Caco-2 (cell line): ENCODE measurements at regions not wholly inside any gene's neighbourhood (a gene's known extent, or its start where the extent isn't known, plus 50 kb on each side); places are given as distances from the start of the nearest gene placed in this dataset.

Experiments used
- BruUV-seq: library from RNA; stranded (reverse); fragments of 400-500 nt; replicated peaks from 2 replicates; lab custom pipeline; 2021; lab: Mats Ljungman, UMichigan
- CTCF ChIA-PET: fragments of 300-600 bp; sonication (Branson Sonifier 250); formaldehyde crosslinking; loops from one replicate; lab custom pipeline; 2022; ENCODE audit warnings: antibody characterized with exemption; lab: Charles Lee
- POLR2A ChIA-PET: fragments of 300-600 bp; sonication (Branson Sonifier 250); formaldehyde crosslinking; loops from one replicate; lab custom pipeline; 2022; ENCODE audit warnings: antibody characterized with exemption; lab: Charles Lee
- DNase-seq, 2 experiments: peaks; one replicate each; pipeline versions ENCODE4 v3.0.0 to v3.0.0-alpha.2; 2020 to 2022
- H3K27me3 ChIP-seq: replicated peaks from 2 replicates; pipeline ENCODE4 v1.6.0; 2011; ENCODE audit warnings: low read length; ENCODE audit not compliant: control insufficient read depth, insufficient read depth
- H3K36me3 ChIP-seq: 2 replicates; pipeline ENCODE4 v1.5.1; 2011; ENCODE audit warnings: low read length; ENCODE audit not compliant: control insufficient read depth, insufficient read depth
- H3K4me1 ChIP-seq: fragments of 250-450 bp; sonication (Bioruptor Pico); 2 replicates; pipeline ENCODE4 v1.5.1; 2020; ENCODE audit warnings: mild to moderate bottlenecking
- H3K4me3 ChIP-seq: 2 replicates; pipeline ENCODE4 v1.5.1; 2011; ENCODE audit warnings: low read depth, mild to moderate bottlenecking, control low read depth, low read length
- H3K9me3 ChIP-seq: fragments of 250-450 bp; sonication (Bioruptor Pico); 2 replicates; pipeline ENCODE4 v1.5.1; 2020; ENCODE audit warnings: mild to moderate bottlenecking, moderate library complexity
- H3K27ac Mint-ChIP-seq: one replicate; pipeline ENCODE4 v1.8.0; 2022; ENCODE audit warnings: mixed read lengths; ENCODE audit not compliant: unreplicated experiment
- H3K27me3 Mint-ChIP-seq: one replicate; pipeline ENCODE4 v1.8.0; 2022; ENCODE audit warnings: mixed read lengths; ENCODE audit not compliant: insufficient read depth, unreplicated experiment
- H3K36me3 Mint-ChIP-seq: one replicate; pipeline ENCODE4 v1.8.0; 2022; ENCODE audit warnings: mild to moderate bottlenecking, mixed read lengths; ENCODE audit not compliant: insufficient read depth, unreplicated experiment
- H3K4me1 Mint-ChIP-seq: one replicate; pipeline ENCODE4 v1.8.0; 2022; ENCODE audit warnings: low read depth, mixed read lengths; ENCODE audit not compliant: unreplicated experiment
- H3K4me3 Mint-ChIP-seq: one replicate; pipeline ENCODE4 v1.8.0; 2022; ENCODE audit warnings: mild to moderate bottlenecking, moderate library complexity, mixed read lengths; ENCODE audit not compliant: unreplicated experiment
- H3K9me3 Mint-ChIP-seq: one replicate; pipeline ENCODE4 v1.8.0; 2022; ENCODE audit warnings: mixed read lengths; ENCODE audit not compliant: unreplicated experiment
- intact Hi-C: fragments of 100-400 bp; cut with micrococcal nuclease; formaldehyde crosslinking; loops from one replicate; pipeline ENCODE4 v1.10.0; 2022; ENCODE audit not compliant: unreplicated experiment
- TF ChIP-seq, protein P1 (sequence below), 2 experiments: fragments of 200-600 bp in 1 of 2; IDR thresholded peaks; 1 replicate in 1 of 2; 2 replicates in 1 of 2; pipeline versions ENCODE4 v1.5.1 to v1.8.0; 2011 to 2022; ENCODE audit warnings: antibody characterized with exemption in 1 of 2, control low read depth in 1 of 2, inconsistent platforms in 1 of 2, low read depth in 1 of 2, low read length in 1 of 2, mild to moderate bottlenecking in 1 of 2, moderate library complexity in 1 of 2; ENCODE audit not compliant: insufficient read depth in 1 of 2, severe bottlenecking in 1 of 2, unreplicated experiment in 1 of 2

GRCh38 chr13:76398425-76398824 lies 487.8 kb downstream of the KCTD12 start:
- no peaks in the 10 kb centered on the region for H3K9me3 Mint-ChIP-seq

GRCh38 chr13:76397413-76397812 lies 488.8 kb downstream of the KCTD12 start:
- Mint-ChIP-seq H3K36me3 (no peaks in the 10 kb centered on the region), H3K27ac (no peak overlapping the region), H3K9me3 (no peaks in the 10 kb centered on the region), H3K27me3 (no peaks in the 10 kb centered on the region), H3K4me3 (no peak overlapping the region), H3K4me1 (no peaks in the 10 kb centered on the region)
- Histone ChIP-seq H3K4me1 (no peaks in the 10 kb centered on the region), H3K36me3 (no peaks in the 10 kb centered on the region), H3K27me3 (no peaks in the 10 kb centered on the region), H3K9me3 (no peaks in the 10 kb centered on the region), H3K4me3 (no peak overlapping the region)
- no peak for DNase-seq
- intact Hi-C loops: no loop called here
- ChIA-PET CTCF (no interaction called here), POLR2A (no interaction called here)
- BruUV-seq: no TSS peak
- TF ChIP-seq, protein P1, sequence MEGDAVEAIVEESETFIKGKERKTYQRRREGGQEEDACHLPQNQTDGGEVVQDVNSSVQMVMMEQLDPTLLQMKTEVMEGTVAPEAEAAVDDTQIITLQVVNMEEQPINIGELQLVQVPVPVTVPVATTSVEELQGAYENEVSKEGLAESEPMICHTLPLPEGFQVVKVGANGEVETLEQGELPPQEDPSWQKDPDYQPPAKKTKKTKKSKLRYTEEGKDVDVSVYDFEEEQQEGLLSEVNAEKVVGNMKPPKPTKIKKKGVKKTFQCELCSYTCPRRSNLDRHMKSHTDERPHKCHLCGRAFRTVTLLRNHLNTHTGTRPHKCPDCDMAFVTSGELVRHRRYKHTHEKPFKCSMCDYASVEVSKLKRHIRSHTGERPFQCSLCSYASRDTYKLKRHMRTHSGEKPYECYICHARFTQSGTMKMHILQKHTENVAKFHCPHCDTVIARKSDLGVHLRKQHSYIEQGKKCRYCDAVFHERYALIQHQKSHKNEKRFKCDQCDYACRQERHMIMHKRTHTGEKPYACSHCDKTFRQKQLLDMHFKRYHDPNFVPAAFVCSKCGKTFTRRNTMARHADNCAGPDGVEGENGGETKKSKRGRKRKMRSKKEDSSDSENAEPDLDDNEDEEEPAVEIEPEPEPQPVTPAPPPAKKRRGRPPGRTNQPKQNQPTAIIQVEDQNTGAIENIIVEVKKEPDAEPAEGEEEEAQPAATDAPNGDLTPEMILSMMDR (IDR thresholded peaks at IDR 0.05; ENCODE audit: insufficient read depth in 1 of 2, low read depth in 1 of 2, low read length in 1 of 2, severe bottlenecking in 1 of 2, unreplicated experiment in 1 of 2): no peak

More at GRCh38 chr13:76398425-76398824, 487.8 kb downstream of the KCTD12 start:
- no peaks in the 10 kb centered on the region for H3K36me3 ChIP-seq
- ChIA-PET CTCF (no interaction called here), POLR2A (no interaction called here)
- no peaks in the 10 kb centered on the region for H3K27me3 ChIP-seq
- Mint-ChIP-seq H3K4me1 (peaks cover 2% of the 10 kb centered on the region), H3K27ac (no peak overlapping the region), H3K36me3 (no peaks in the 10 kb centered on the region), H3K27me3 (no peaks in the 10 kb centered on the region), H3K4me3 (no peak overlapping the region)
- intact Hi-C loops: no loop called here
- no peak overlapping the region for H3K4me3 ChIP-seq
- TF ChIP-seq, protein P1 (IDR thresholded peaks at IDR 0.05; ENCODE audit: insufficient read depth in 1 of 2, low read depth in 1 of 2, low read length in 1 of 2, severe bottlenecking in 1 of 2, unreplicated experiment in 1 of 2): no peak
- no TSS peak for BruUV-seq
- H3K9me3 ChIP-seq: no peaks in the 10 kb centered on the region
- no peaks in the 10 kb centered on the region for H3K4me1 ChIP-seq
- DNase-seq: no peak

DNA sequence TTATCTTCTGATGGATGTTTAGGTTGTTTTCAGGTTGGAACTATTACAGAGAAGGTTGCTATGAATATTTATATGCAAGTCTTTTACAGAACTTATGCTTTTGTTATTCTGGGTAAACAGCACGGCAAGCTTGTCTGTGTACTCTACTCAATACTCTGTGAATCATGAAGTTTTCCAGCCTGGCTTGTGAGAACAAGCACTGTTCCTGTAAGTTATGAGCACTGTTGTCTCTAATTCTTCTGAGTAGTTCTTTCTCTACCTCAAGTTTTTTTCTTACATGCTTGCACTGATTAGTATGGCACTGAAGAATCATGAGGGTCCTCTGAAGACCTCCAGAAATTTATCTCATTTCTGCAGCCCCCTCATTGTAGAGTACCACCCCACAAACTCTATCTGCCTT lies 496.9 kb downstream of the KCTD12 start:
- intact Hi-C loops: loop anchor here (10.0 kb wide), 1 partner anchor 355 kb away; no protein-coding TSS in a partner anchor
- no peaks in the 10 kb centered on the region for H3K4me1 ChIP-seq
- no peak overlapping the region for H3K27ac Mint-ChIP-seq

More for the DNA sequence above, 496.9 kb downstream of the KCTD12 start:
- DNase-seq: no peak
- H3K4me3 ChIP-seq: no peak overlapping the region
- TF ChIP-seq, protein P1 (IDR thresholded peaks at IDR 0.05; ENCODE audit: insufficient read depth in 1 of 2, low read depth in 1 of 2, low read length in 1 of 2, severe bottlenecking in 1 of 2, unreplicated experiment in 1 of 2): no peak
- no peaks in the 10 kb centered on the region for H3K36me3 ChIP-seq
- Mint-ChIP-seq H3K4me3 (no peak overlapping the region), H3K27me3 (no peaks in the 10 kb centered on the region), H3K4me1 (peaks cover 2% of the 10 kb centered on the region), H3K36me3 (no peaks in the 10 kb centered on the region), H3K9me3 (no peaks in the 10 kb centered on the region)
- H3K27me3 ChIP-seq: no peaks in the 10 kb centered on the region
- no peaks in the 10 kb centered on the region for H3K9me3 ChIP-seq
- BruUV-seq: no TSS peak
- CTCF ChIA-PET: no interaction called here
- POLR2A ChIA-PET: no interaction called here
